AG04449 (cell line): ENCODE measurements at regions not wholly inside any gene's neighbourhood (a gene's known extent, or its start where the extent isn't known, plus 50 kb on each side); places are given as distances from the start of the nearest gene placed in this dataset.

Experiments used
- CTCF ChIA-PET: fragments of 350-600 bp; formaldehyde crosslinking; extraction: SDS; loops from one replicate; lab custom pipeline; 2021; ENCODE audit warnings: antibody characterized with exemption; lab: Yijun Ruan, JAX
- POLR2A ChIA-PET: fragments of 400-600, 350-600 bp; formaldehyde crosslinking; extraction: SDS; loops from one replicate; lab custom pipeline; 2020; ENCODE audit warnings: antibody characterized with exemption, inconsistent platforms; lab: Yijun Ruan, JAX
- DNase-seq: peaks from one replicate; pipeline ENCODE4 v3.0.0-alpha.2; 2010; ENCODE audit warnings: low read depth, low spot score
- H3K4me3 ChIP-seq: 2 replicates; pipeline ENCODE4 v1.5.1; 2011; ENCODE audit warnings: low read depth, mild to moderate bottlenecking, control low read depth, low read length
- TF ChIP-seq, protein P1 (sequence below): IDR thresholded peaks from one replicate; pipeline ENCODE4 v1.5.1; 2011; ENCODE audit warnings: mild to moderate bottlenecking, moderate library complexity, low read length, control low read depth, inconsistent platforms; ENCODE audit not compliant: insufficient read depth; ENCODE audit errors: missing control alignments

DNA sequence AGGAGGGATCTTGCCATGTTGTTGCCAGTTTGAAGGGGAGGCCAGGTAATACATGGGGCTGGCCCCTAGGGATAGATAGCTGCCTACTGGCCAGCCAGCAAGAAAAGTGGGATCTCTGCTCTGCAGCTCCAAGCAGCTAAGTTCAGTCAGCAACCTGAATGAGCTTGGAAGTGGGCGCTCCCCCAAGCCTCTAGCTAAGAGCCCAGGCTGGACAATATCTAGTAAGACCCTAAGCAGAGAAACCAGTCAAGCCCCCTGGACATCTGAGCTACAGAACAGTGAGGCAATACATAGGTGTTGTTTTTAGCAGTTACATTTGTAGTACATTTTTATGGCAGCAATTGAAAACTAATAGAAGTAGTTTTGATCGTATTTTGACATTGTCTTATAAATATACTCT lies 409.8 kb upstream of the SMIM21 start:
- CTCF ChIA-PET = no interaction called here
- TF ChIP-seq, protein P1, sequence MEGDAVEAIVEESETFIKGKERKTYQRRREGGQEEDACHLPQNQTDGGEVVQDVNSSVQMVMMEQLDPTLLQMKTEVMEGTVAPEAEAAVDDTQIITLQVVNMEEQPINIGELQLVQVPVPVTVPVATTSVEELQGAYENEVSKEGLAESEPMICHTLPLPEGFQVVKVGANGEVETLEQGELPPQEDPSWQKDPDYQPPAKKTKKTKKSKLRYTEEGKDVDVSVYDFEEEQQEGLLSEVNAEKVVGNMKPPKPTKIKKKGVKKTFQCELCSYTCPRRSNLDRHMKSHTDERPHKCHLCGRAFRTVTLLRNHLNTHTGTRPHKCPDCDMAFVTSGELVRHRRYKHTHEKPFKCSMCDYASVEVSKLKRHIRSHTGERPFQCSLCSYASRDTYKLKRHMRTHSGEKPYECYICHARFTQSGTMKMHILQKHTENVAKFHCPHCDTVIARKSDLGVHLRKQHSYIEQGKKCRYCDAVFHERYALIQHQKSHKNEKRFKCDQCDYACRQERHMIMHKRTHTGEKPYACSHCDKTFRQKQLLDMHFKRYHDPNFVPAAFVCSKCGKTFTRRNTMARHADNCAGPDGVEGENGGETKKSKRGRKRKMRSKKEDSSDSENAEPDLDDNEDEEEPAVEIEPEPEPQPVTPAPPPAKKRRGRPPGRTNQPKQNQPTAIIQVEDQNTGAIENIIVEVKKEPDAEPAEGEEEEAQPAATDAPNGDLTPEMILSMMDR = no peak
- POLR2A ChIA-PET = no interaction called here
- no peak for DNase-seq
- H3K4me3 ChIP-seq = no peak overlapping the region

DNA sequence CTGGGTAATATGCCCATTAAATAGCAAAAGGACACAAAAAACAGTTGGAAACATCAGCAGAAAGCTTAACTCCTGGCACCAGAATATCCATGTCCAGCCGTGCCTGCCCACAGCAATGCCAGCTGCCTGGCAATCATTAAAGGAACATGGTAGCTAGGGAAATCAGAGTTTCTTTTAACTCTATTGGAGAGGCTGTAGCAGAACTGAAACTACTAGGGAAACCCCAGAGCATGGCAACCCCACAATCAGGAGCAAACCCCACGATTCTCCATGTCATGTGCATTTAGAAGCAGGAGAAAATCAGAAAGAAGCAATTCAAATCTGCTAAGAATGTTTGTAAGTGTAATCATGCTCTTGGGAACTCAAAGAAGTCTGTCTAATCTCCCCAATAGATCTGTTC lies 409.0 kb upstream of the SMIM21 start:
- CTCF ChIA-PET = no interaction called here
- H3K4me3 ChIP-seq = no peak overlapping the region
- TF ChIP-seq, protein P1 = no peak
- POLR2A ChIA-PET = no interaction called here
- DNase-seq = no peak

DNA sequence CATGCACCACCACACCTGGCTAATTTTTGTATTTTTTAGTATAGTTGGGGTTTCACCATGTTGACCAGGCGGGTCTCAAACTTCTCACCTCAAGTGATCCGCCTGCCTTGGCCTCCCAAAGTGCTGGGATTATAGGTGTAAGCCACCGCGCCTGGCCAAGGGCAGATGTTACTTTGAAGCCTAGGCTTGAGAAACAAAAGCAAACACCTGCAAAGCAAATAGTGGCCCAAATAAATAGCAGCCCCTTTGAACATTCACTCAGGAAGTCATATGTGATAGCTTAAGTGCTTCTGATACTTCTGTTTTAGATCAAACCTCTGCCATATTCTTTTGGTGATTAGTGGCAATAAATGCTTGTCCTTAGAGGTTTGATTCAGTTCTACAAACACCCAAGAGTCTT lies 404.5 kb upstream of the SMIM21 start:
- no peak for DNase-seq
- H3K4me3 ChIP-seq = no peak overlapping the region
- CTCF ChIA-PET = no interaction called here
- TF ChIP-seq, protein P1 = no peak
- POLR2A ChIA-PET = no interaction called here

DNA sequence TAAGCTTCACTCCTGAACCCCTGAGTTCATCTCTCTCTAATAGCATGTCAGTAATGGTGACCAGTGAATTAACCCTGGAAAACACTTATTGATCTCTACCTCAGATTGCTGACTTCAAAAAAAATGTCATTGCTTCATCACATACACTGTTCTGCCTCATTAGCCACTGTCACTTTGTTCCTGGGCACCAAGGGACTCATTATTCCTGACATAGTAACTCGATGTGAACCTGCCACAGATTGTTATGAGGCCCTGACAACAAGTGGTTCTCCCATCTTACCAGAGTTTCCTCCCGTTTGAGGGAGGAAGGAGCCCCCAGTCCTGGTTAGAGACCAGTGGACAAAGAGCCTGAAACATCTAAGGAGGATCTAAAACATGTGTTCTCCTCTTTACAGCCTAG lies 403.3 kb upstream of the SMIM21 start:
- POLR2A ChIA-PET = no interaction called here
- TF ChIP-seq, protein P1 = no peak
- H3K4me3 ChIP-seq = no peak overlapping the region
- CTCF ChIA-PET = no interaction called here
- DNase-seq = no peak

DNA sequence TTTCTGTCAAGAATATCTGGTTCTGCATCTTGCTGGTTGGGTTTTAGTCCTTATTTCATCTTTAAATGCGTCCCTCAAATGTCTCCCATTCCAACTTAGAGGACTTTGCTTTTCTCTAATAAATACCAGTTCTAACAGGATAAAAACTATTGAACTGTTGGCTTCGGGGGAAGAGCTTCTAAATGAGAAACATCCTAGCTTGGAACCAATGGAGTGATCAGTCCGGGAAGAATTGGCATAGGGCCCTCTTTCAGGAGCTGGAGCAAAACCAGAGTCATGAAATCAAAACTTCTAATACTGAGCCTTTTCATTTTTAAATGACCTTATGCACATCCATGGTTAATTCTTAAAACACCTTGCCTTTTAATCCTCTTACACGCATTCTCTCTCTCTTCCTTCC lies 401.6 kb upstream of the SMIM21 start:
- DNase-seq = no peak
- H3K4me3 ChIP-seq = no peak overlapping the region
- ChIA-PET CTCF (no interaction called here), POLR2A (no interaction called here)
- TF ChIP-seq, protein P1 = no peak

DNA sequence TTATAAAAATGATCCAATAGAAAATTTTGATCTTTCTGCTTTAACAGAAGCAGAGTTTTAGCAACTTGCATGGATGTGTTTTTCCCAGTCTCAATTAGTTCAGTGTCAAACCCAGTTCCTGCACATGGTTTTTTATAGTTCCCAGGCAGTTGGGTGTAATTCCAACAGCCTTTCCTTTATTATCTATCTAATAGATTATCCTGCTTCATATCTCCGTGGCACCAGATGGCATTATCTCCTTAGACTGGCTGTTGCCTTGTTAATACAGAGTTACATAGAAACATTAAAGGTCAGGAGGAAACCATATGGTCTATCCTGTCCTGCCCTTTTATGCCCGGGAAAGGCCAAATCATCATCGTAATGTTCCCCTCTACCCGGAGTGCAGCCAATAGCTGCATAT lies 400.9 kb upstream of the SMIM21 start:
- H3K4me3 ChIP-seq = no peak overlapping the region
- ChIA-PET POLR2A (no interaction called here), CTCF (no interaction called here)
- TF ChIP-seq, protein P1 = no peak
- no peak for DNase-seq
